Right ventricle myocardium superior (tissue), 1 donor: ENCODE measurements at regions not wholly inside any gene's neighbourhood (a gene's known extent, or its start where the extent isn't known, plus 50 kb on each side); places are given as distances from the start of the nearest gene placed in this dataset.

ENCODE experiments used
- ATAC-seq: fragments of 200-7000 bp; cut with Tn5 transposase; one replicate; pipeline ENCODE4 v1.9.1; 2020; ENCODE audit warnings: mild to moderate bottlenecking; ENCODE audit not compliant: poor library complexity
- DNase-seq: peaks from one replicate; pipeline ENCODE4 v3.0.0-alpha.2; 2020
- intact Hi-C: fragments of 100-400 bp; cut with DNase I; formaldehyde crosslinking; loops from one replicate; pipeline ENCODE4 v1.11.2; 2022
- donor health status: DM: no; HTN: yes; CAD: no; lungs with severe emphysema.

DNA sequence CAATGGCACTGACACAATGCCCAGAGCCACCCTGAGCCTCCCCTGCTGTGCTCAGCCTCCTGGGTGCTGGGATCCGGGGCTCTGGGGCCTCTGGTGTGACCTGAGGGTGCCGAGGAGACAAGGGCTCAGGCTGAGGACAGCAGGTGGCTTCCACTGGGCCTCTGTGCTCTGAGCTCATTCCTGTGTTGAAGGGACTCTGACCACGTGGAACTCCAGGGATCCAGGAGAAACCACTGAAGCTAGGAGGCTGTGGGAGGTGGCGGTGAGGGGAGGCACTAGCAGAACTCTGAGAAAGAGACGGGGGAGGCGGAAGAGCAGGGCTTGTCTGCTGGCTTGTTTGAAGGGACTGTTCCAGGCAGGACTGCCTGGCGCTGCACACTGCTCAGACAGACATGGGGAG, 318.7 kb upstream of the IRX1 start:
- intact Hi-C loops = no loop called here
- ATAC-seq (no peak), DNase-seq (no peak)

- no peak for ATAC-seq
- intact Hi-C loops = no loop called here
- no peak for DNase-seq
These were observed 326.1 kb upstream of the IRX1 start for GRCh38 chr5:3269395-3270169.

GRCh38 chr5:3268760-3269330, 326.8 kb upstream of the IRX1 start:
- intact Hi-C loops = no loop called here
- DNase-seq = no peak
- ATAC-seq = no peak

GRCh38 chr5:3266861-3267260, 328.8 kb upstream of the IRX1 start:
- no peak for DNase-seq
- ATAC-seq = no peak
- intact Hi-C loops = no loop called here

- no peak for ATAC-seq
- intact Hi-C loops = no loop called here
- no peak for DNase-seq
These were observed 329.7 kb upstream of the IRX1 start for GRCh38 chr5:3265936-3266335.

DNA sequence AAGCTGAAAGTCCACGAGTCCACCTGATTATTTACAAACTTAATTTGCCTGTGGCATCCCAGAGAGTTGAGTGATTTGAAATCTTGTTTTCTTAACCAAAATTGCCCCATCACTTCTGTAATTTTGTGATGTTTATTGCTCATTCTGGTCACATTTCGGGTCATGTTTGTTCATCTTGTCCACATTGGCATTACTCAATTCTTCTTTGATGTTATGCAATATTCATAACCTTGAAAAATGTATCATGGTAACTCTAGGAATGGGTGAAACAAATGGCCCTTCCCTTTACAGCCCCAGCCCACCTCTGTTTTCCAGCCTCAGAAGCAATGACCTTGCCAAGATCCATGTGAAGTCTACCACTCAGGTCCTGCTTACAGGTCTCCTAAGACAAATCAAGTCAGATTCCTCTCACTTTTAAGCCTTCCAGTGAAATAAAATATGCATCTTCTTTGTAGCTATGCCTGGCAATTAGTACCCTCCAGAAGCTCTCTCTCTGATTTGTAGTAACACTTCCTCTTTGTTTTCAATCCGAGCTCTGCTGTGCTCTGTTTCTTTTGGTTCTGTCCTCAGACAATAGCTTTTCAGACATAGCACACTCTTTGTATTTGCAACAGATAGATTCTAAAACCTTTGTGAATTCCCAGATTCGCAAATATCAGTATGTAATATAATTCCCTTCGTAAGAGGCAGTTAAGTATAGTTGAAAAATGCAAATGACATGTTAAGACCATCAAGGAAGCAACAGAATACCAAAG, 330.3 kb upstream of the IRX1 start:
- ATAC-seq (no peak), DNase-seq (no peak)
- intact Hi-C loops = no loop called here

- intact Hi-C loops = no loop called here
- ATAC-seq (no peak), DNase-seq (no peak)
These were observed 333.2 kb upstream of the IRX1 start for GRCh38 chr5:3262451-3262850.

- intact Hi-C loops = no loop called here
- DNase-seq = no peak
- no peak for ATAC-seq
These were observed 334.6 kb upstream of the IRX1 start for GRCh38 chr5:3261081-3261480.

DNA sequence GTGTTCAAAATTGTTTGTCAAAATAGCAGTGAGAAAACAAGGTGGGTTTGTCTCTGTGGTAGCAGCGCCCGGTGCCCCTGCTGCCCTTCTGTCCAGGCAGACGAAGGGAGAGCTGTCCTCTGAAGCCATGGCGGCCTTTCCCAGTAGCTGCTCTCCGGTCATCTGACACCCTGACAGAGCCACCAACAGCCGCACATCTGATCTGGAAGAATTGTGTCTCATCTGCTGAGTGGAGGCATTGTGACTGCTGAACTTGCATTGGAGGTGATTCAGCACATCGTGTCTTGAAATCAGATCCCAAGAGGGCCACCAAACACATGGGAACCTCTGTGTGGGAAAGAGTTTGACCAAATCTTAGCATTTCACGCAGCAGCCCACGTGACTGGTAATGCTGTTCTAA, 337.6 kb upstream of the IRX1 start:
- DNase-seq = no peak
- no peak for ATAC-seq
- intact Hi-C loops = no loop called here

DNA sequence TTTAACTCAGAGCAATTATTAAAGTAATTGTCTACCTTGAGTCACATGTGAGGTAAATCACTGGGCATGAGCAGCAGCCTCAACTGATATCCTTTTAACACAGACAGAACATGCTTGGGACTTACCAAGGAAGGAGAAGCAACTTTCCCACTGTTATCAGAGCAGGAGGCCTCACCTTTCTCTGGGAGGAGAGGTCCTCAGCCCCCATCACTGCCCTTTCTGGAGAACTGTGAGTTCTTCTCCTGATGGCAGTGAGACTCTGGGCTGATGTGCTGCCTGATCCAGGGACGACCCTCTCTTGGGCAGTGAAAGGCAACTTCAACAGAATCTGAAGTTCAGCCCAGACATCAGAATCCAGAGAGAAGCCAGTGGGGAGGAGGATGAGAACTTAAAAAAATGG, 343.4 kb upstream of the IRX1 start:
- intact Hi-C loops = no loop called here
- no peak for DNase-seq
- no peak for ATAC-seq

DNA sequence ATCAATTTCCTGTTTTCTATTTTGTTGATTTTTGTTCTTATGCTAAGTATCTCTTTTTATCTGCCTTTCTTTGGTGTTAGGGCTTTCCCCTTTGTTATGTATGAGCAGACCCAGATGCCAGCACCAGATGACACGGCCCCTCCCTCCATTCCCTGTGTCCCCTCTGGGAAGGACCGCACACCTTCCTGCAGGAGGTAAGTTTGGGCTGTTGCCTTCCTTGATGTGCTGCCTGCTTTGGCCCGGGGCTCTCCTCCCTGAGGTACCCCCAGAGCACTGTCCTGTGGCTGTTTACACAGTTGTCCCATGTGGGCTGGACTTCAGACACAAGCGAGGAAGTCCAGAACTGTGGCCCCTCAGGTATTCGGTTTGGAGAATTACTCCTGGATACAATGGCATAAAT, 343.8 kb upstream of the IRX1 start:
- DNase-seq (no peak), ATAC-seq (no peak)
- intact Hi-C loops = no loop called here

- intact Hi-C loops = no loop called here
- DNase-seq (no peak), ATAC-seq (no peak)
These were observed 346.2 kb upstream of the IRX1 start for GRCh38 chr5:3249401-3249800.

DNA sequence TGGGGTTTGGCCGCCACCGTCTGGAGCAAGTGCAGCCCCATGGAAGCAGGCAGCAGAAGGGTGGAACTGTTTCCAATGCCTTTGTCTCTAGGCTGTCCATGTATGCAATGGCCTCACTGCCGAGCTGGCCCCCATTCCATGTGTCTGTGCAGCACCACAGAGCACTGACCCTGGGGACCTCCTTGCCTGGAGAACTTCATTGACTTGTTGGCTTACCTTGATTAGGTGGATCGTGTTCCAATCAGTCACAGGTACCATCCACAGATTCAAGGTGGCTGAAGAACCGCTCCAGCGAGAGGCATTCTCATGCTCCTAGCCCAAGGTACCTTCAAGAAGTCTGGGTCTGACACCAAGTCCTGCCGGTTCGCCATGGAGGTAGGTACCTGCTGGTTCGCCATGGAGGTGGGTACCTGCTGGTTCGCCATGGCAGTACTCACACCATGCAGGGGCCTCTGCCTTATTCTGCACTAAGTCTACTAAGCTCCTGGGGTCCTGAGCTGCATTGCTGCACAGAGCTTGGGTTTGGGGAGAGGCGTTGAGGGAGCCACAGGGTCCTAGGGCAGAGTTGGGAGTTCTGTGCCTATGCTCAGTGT, 358.3 kb upstream of the IRX1 start:
- DNase-seq = no peak
- intact Hi-C loops = no loop called here
- ATAC-seq = no peak

DNA sequence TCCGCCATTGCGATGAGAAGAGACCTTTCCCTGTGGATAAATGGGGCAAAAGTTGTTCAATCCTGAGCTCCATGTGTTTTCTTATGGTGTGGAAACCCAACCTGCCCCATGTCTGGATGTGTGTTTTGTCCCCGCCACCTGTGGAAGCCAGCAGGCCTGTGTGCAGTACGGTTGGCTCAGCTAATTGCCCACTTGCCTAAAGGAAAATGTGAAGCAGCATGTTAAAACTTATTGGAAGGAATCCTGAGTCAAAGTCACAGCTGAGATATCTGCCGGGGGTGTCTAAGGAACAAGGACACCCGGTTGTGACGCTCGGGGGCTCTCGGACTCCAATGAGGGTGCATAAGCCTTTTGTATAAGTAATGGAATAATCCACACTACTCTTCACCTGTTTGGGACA, 361.1 kb upstream of the IRX1 start:
- DNase-seq (no peak), ATAC-seq (no peak)
- intact Hi-C loops = no loop called here

- intact Hi-C loops = no loop called here
- DNase-seq (no peak), ATAC-seq (no peak)
These were observed 364.7 kb upstream of the IRX1 start for GRCh38 chr5:3230941-3231340.

DNA sequence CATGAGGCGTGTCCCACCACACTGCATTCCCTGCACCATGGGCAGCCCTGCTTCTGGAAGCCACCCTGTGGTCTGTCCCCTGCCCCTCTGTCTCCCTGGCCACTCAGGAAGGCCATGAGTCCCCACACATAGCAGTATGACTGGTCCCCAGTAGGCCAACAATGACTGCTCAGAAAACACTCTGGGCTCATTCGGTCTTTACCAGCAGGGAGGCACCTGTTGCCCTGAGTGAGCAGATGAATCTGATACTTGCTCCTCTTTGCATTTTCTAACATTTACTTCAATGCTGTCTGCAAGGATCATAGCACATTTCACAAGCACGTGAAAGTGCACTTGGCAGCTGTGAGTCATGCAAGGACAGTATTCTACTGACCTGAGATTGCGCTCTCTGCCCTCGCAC, 365.4 kb upstream of the IRX1 start:
- DNase-seq (no peak), ATAC-seq (no peak)
- intact Hi-C loops = no loop called here

GRCh38 chr5:3226196-3226920, 369.3 kb upstream of the IRX1 start:
- intact Hi-C loops = no loop called here
- peak; percentile 90 for ATAC-seq
- DNase-seq = no peak

- ATAC-seq = peak; percentile 31
- DNase-seq = no peak
- intact Hi-C loops = no loop called here
These were observed 370.3 kb upstream of the IRX1 start for GRCh38 chr5:3225201-3225960.

GRCh38 chr5:3222924-3223323, 372.7 kb upstream of the IRX1 start:
- DNase-seq = no peak
- intact Hi-C loops = no loop called here
- ATAC-seq = no peak
